Bone marrow (tissue), 2 donors: ENCODE measurements at regions not wholly inside any gene's neighbourhood (a gene's known extent, or its start where the extent isn't known, plus 50 kb on each side); places are given as distances from the start of the nearest gene placed in this dataset.

Experiments used
- DNase-seq, 2 donors: peaks; one replicate each; lab custom pipeline; 2025; lab: John Stamatoyannopoulos, UW

DNA sequence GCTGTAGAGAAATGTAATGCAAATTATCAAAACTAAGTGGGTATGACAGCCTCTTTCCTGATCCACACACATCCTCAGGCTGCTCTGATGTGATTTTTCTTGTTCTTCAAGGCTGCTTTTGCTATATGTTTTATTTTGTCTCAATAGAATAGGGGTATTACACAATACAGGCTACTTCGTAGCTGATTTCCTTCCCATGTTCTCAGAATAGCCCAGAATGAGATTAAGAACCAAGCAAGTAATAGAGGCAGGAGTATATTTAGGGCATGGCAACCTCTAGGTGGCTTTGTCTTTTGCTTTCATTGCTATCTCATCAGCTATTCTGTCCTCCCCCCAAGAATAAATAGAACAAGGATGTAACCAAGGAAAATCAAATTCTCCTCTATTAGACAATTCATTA lies 241.8 kb downstream of the ALDH8A1 start:
- DNase-seq = no peak

DNA sequence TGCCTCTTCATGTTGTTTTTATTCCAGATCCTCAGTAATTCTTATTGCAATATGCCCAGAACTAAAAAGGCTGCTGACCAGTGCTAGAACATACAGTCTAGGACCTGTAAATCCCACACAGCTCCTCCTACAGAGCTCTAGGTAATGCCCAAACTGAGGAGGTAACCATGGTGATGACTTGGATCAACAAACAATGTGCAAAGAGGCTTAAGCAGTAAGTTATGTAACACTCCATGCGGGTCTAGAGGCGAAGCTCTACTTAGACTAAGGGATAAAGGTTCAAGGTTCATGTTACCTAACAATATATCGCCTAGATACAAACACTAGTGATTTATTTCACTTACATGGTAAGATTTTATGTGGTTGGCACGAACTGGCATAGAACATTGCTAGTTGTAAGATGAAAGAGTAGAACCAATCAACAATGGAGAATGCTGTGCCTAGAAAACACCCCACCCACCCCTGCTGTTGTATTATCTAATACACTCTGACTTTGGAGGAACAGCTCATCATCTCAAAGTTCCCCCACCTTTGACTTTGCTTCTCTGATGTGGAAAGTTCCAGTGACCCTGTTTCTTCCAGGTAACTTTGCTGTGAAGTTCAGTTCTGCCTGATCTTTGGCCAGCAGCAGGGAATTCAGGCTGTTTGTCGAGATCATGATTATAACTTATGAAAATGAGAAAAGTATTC lies 242.4 kb downstream of the ALDH8A1 start:
- no peak for DNase-seq

DNA sequence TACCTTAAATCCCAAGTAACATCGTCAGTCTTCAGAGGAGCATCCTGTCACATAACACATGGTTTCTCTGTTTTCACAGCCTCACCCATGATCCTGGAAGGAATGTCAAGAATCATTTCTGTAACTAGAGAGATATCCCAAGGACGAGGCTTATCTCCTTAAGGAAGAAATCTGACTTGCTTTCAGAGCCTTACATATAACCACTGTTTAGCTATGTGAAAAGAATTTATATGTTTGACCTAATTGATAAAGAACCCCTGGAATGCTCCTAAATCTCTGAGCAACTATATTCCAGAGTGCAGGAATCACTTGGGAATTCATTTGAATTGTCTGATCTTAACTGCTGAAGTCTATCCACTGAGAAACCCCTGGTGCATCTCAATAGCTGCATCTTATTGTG lies 243.1 kb downstream of the ALDH8A1 start:
- DNase-seq = no peak

DNA sequence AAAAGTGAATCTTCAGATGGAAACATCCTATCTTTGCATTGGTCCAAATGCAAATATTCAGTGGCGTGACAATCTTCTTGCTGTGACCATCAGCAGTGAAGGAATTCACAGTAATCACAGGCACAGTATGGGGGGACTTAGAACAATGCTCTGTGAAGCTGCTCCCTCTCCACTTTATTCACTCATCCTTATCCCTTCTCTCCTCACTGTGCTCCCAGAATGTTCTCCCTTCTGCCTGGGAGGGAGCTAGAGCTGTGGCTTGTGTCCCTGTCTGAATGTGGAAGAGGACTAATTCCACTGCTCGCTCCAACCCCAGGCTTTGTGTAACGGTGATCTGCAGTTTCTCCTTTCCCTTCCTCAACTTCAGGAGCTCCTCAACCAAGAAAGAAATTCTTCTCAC lies 243.7 kb downstream of the ALDH8A1 start:
- no peak for DNase-seq

DNA sequence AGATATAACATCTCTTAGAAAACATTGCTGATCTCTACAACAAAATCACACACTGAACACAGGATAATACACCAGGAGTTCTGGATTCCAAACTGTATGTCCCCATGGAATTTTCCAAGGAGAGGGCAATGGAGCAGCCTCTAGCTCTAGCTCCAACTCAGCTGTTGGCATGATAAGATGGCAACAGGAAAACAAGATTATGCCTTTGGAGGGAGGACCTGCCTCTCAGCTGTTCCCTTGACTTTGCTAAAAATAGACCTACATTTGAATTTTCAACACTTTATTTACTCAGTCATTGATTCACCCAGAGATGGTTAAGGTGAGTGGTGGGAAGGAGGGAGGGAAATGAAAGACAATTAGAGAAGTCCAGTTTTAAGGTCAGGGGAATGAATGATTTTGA lies 246.7 kb downstream of the ALDH8A1 start:
- DNase-seq = no peak

DNA sequence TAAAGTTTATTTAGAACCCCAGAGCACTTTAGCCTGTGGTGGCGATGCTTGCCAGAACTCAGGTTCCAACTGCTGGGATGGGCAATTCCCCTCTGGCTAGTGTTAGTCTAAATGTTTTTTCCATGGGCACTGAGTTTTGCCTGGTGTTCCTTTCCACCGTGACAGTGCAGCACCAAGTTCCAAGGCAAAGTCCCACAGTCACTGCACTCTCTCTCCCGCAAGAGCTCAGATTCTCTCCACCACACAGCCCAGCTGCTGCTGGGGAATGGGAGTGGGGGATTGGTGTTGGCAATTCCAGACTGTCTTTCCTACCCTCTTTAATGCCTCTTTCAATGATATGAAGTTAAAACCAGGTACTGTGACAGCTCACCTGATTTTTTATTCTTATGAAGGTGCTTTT lies 247.6 kb downstream of the ALDH8A1 start:
- DNase-seq = no peak

DNA sequence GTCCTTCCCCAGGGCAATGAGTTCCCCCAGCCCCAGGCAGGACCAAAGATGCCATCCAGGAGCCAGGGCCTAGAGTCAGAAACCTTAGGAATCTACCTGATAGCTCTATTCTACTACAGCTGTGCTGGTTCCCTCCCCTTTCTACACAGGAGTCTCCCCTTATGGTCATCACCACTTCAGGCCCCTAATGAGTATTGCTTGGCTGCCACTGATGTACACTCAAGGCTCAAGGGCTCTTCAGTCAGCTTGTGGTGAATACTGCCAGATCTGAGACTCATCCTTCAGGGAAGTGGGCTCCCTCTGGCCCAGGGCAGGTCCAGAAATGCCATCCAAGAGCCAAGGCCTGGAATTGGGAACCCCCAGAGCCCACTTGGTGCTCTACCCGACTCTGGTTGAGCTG lies 248.6 kb downstream of the ALDH8A1 start:
- no peak for DNase-seq

DNA sequence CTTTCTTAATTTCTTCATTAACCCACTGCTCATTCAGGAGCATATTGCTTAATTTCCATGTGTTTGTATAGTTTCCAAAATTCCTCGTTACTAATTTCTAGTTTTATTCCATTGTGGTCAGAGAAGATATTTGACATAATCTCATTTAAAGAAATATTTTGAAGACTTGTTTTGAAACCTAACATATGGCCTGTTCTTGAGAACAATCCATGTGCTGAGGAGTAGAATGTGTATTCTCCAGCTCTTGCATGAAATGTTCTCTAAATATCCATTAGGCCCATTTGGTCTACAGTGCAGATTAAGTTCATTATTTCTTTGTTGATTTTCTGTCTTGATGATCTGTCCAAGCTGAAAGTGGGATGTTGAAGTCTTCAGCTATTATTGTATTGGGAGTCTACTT lies 251.7 kb downstream of the ALDH8A1 start:
- no peak for DNase-seq

DNA sequence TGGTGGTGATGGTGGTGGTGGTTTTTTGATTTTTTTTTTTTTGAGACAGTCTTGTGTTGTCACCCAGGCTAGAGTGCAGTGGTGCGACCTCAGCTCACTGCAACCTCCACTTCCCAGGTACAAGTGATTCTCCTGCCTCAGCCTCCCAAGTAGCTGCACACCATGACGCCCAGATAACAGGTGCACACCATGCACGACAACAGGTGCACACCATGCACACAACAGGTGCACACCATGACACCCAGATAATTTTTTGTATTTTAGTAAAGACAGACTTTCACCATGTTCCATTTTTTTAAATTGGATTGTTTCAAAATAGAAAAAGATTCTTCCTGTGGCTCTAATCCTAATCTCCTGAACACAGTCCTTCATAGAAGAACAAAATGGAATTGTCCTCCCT lies 257.9 kb downstream of the ALDH8A1 start:
- no peak for DNase-seq

DNA sequence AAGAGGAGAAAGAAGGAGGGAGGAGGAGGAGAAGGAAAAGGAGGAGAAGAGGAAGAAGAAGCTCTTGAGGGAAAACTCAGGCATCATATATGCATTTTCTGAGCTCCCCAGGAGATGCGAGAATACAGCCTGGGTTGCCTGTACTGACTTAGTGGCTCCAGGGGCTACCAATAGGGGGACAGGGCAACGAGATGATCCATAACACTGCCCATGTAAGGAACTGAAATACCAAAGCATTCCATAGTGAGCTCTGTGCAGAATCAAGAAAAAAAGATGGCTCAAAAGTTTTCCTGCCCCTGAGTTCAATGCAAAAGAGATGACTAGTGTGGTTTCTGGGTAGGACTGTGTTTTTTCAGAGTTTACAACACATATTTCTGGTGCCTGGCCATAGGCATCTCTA lies 258.7 kb downstream of the ALDH8A1 start:
- no peak for DNase-seq

DNA sequence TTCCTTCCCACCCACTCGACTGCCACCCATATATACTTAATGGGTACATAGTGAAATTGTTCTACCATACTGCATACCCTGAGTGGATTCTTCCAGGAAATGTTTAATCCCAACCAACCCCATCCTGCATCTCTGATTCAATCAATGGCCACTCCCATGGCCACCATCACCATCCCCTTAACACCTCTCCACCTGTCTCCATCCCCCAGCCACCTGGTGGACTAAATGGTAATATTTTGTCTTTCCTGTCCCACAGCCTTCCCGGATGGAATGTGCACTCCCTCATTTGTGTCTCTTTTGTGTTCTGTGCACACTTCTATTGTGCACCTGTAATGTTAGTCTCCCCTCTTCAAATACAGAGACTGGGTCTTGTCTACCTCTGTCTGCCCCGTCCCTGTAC lies 259.9 kb downstream of the ALDH8A1 start:
- no peak for DNase-seq

DNA sequence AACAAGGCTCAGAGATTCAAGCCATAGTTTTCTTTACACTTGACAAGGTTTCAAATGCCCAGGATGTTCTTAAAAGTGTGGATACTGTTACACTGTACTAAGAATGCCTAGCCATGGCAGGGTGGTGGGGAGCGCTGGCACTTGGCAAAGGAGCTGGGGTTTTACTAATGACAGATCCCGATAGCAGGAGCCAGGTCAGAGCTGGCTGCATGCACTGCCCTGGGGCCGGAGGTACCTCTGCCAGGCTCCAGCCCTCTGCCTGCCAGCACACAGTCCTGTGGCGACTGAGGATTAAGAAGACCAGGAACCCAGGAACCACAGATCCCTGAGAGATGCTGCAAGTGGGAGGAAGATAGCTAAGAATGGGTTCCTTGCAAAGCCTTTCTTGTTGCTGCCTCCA lies 260.3 kb downstream of the ALDH8A1 start:
- DNase-seq = no peak

DNA sequence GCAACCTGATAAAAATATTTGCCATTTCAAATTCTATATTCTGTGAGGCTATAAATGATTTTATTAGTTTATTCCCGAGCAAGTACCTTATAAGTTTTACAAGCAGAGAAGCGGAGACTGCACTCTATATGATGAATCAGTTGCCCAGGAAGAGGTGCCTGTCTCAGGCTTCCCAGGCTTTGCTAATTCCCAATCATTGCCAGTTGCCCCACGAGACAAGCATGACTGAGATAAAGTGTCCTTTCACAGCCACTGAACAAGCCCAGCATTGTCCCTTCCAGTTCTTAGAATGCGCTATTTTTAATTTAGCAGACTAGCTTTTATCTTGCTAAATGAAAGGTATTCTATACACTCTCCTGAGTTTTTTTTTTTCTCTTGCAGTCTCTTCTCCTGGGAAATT lies 260.7 kb downstream of the ALDH8A1 start:
- DNase-seq = no peak

DNA sequence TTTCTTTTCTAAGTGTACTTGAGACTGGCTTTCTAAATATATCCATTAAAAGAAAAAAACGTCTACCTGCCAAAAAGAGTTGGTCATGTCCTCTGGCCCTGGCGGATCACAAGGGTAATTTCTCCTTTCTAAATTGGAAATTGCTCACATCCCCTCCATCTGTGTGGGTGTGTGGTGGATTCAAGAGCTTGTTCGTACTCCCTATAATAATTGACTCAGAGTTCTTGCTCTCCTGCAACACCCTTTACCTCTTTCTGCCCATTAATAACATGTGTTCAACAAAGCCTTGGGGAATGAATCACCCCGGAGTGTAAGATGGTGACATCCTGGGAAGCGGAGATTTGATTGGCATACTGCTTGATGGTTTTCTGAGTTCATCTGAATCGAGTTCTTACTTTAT lies 263.8 kb downstream of the ALDH8A1 start:
- no peak for DNase-seq

DNA sequence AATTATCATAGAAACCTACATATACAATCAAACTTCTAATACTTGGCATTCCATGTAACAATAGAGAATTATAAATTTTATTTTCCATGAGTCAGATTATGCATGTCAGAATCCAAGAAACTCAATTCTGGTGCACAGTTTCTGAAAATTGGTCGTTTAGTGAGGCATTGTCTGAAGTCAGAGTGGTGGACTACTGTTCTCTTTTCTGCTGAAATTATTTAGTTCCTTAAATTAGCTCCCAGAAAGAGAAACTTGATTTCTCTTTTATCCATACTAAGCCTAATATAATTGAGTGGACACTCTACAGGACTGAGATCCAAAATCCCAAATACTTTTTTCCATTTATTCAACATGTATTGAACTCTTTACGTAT lies 265.5 kb downstream of the ALDH8A1 start:
- no peak for DNase-seq

DNA sequence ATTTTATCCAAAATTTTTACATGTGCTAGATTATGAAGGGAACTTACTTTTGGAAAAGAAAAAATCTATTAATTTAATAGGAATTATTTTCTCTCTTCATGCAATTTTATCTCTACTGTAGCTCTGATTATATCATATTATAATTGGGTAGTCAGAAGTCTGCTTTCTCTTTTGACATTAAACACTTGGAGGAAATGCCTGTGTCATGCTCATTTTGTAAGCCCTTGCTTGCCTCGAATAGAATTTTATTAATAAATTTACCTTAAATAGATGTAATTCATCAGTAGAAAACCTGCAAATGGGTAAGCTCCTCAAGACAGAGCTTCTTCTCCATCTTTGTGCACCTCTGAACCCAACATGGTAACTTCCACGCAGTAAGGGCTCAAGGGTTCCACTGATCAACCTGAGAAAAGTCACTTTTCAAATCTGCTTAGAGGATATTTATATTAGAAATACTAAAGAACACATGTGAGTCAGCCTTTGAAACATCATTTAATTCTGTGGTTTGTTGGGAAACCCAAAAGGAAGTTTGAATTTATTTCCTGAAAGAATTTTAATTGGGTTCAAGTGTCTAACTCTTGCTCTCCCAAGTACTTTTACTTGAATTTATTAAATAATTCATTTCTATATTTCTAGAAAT lies 266.0 kb downstream of the ALDH8A1 start:
- DNase-seq = no peak

DNA sequence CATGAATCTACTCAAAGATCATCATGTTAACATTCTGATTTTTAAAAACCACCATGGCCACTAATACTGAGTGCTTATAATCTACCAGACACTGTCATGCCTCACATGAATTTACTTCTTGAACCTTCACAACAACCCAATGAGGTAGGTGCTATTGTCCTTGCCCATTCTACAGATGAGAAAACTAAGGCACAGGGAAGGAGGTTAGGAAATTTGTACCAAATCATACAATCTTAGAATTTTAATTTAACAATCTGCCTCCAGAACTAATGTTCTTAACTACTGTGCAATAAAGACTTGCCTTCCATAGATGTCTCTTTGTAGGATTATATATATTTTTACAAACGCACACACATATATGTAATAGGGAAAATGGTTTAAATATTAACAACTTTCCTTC lies 269.5 kb downstream of the ALDH8A1 start:
- no peak for DNase-seq

DNA sequence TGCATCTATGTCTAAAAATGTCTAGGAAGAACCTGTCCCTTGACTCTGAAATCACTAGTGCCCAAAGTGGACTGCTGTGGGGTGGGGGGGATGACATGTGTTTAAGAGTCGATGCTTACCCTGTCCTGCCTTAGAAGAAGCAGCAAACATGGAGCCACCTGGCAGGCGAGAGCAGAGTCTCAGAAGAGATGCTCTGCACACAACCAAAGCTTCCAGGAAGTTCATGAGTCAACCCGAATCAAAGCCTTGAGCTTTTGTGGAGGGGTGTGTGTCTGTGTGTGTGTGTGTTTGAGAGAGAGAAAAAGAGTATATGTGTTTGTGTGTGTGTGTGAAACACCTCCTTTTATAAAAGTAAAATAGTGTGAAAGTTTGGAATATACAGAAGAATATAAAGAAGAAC lies 269.9 kb downstream of the ALDH8A1 start:
- no peak for DNase-seq

DNA sequence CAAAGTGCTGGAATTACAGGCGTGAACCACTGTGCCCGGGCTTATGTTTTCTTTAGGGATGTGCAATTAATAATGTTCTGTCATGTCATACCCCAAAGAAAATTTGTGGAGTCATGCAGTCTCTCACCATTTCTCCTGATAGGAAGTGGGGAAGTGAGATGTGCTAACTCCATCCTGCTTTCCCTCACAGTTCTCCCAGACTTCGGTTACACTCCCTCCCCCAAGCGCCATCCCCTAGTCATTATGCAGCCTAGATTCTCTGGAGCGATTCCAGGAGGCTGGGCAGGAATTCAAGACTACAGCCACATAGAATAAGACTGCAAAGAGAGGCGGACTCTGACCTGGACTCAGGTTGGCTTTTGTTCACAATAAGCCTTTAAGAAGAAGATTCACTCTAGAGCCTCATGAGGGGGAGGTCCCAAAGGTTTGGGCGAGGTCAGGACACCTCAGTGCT lies 271.4 kb downstream of the ALDH8A1 start:
- no peak for DNase-seq

DNA sequence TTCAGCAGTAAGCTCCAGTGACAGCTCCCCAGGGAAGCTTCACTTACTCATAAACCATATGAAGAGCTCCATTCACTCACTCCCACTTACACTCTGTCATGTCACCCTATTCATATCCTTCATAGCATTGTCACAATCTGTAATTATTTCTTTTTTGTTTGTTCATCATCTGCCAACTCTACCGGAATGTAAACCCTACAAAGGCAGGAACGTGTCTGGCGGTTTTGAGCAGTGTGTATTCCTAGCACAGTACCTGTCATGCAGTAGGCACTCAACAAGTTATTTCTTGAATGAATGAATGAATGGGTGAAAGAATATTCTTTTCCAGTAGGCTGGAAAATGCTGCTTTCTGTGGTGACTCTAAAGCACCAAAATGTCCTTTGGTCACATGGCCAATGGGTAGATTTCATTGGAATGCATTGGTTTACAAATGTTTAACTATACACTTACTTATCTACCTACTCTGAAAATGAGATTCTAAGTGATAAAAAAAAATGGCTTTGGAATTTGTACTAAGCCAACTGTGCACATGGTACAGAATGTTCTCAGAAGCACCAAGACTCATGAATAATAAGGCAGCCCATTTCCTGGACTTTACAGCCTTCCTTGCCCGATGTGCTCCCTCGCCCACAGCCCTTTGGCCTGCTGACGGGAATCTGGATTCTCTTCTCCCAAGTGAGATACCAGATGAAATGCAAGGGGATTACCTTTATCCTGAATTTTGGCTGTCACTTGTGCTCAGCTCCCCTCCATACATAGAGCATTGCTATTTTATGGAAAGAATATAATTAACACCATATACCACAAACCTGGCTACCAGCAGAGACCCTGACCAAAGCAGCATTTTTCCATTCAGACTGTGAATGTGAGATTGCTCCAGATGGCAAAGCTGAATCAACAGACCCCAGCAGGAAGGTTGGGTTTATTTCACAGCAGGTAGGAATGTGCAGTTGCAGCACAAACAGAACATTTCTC lies 273.3 kb downstream of the ALDH8A1 start:
- no peak for DNase-seq

DNA sequence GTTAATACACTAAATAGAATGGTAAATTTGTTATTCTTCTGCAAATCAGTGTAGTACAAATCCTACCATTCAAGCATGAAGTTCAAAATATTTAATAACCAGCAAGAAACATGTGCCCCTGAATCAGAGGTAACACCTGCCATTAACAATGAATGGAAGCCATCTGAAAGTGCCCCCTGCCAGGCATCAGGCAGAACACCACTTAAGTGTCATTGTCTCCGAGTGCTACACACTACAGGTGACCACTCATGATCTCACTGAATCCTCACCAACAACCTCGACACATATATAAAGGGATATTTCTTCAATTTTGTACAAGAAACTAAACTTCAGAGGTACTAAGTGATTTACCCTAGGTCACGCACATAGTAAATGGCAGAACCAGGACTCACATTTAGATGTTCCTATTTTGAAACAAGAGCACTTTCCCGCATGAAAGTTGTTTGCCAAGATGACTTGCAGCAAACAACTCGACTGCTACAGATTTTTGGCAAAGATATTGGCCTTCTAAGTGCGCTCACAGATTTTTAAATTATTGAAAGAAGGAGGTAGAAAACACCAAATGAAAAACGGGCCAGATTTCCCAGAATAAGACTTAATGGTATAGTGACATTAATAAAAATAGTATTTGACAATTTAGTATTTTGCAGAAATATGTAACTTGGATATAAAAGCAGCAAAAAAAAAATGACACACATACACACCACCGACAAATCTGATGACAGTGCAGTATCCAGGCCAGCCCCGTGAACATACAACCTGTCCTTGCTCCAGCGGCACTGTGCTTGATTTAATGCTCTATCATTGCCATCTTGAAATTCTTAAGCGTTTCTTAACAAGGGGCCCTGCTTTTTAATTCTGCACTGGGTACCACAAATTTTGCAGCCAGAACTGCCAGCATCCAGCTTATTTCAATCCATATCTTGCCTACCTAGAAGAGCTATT lies 274.5 kb downstream of the ALDH8A1 start:
- DNase-seq = no peak

DNA sequence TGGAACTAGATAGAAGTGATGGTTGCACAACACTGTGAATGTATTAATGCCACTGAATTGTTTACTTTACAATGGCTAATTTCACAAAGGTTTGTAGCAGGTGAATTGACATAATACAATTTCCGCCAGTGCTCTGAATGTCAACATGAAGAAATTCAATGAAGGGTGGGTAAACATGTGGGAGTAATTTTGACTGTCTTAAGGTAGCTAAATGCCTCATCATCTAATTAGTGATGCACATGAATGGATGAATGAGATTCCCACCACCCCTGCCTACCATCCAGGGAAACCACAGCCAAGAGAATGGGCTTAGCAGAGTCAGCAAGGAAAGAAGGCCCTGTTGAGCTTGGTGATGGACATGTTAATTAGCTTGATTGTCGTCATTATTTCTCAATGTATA lies 275.3 kb downstream of the ALDH8A1 start:
- no peak for DNase-seq
